SH-SY5Y (cell line): ENCODE measurements at regions not wholly inside any gene's neighbourhood (a gene's known extent, or its start where the extent isn't known, plus 50 kb on each side); places are given as distances from the start of the nearest gene placed in this dataset.
A peak's percentile ranks its signal among the peaks of the same experiment; 100 is the strongest.

Source experiments
- GATA2 ChIP-seq: IDR thresholded peaks from 2 replicates; pipeline ENCODE4 v1.6.1; 2011; ENCODE audit warnings: mild to moderate bottlenecking, low read depth, low read length
- GATA3 ChIP-seq: IDR thresholded peaks from 2 replicates; pipeline ENCODE4 v1.6.1; 2011; ENCODE audit warnings: low read depth, mild to moderate bottlenecking, low read length, moderate library complexity

DNA sequence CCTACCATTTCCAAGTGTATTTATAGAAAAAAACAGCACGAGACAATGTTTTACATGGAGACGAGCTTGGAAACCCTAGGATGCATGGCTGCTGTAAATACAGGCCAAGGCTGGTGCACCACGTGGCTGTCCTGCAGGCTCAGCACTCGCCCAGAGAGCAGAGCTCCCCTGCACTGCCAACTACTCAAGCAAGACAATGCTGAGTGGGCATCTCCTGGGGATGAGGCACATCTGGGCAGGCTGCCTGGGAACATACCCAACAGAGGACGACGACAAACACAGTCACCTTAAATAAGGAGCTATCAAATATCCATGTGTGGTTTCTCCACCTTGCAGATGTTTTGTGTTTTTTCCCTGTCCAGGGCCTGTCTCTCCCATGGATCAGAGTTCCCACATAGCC, 128.3 kb upstream of the PRMT8 start:
- TF ChIP-seq GATA2, result no peak
- TF ChIP-seq GATA3, result no peak

DNA sequence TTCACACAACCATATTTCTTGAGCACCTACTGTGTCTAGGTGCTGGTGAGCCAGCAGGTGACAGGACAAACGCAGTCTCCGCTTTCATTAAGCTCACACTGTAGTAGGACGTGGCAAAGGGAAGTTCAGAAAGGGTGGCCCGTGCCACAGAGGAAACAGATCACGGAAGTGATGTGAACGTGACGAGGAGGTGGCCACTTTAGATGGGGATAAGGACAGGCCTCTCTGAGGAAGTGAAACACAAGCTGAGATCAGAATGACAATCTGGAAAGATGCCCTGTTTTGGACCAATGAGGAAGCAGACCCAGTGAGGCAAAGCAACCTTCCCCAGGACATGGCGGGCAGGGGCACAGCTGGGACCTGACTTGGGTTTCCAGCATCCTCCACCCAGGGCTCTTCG, 127.4 kb upstream of the PRMT8 start:
- no peak for TF ChIP-seq GATA3
- no peak for TF ChIP-seq GATA2

DNA sequence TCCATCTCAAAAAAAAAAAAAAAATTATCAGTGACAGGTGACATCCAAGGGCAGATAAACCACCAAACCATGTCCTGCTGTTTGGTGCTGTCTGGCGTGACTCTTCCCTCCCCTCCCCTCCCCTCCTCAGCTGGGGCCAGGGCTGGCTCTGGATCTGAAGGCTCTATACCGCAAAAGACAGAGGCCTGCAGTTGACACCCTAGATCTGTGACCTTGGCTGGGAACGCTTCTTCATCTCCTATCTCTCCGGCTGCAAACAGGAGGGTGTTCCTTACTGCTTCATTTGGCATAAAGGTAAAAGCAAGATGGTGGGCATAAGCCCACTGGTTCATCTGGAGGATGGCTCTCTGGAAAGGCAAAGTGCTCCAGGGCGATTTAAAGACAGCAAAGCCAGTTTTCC, 126.8 kb upstream of the PRMT8 start:
- TF ChIP-seq GATA3 (no peak), GATA2 (no peak)

DNA sequence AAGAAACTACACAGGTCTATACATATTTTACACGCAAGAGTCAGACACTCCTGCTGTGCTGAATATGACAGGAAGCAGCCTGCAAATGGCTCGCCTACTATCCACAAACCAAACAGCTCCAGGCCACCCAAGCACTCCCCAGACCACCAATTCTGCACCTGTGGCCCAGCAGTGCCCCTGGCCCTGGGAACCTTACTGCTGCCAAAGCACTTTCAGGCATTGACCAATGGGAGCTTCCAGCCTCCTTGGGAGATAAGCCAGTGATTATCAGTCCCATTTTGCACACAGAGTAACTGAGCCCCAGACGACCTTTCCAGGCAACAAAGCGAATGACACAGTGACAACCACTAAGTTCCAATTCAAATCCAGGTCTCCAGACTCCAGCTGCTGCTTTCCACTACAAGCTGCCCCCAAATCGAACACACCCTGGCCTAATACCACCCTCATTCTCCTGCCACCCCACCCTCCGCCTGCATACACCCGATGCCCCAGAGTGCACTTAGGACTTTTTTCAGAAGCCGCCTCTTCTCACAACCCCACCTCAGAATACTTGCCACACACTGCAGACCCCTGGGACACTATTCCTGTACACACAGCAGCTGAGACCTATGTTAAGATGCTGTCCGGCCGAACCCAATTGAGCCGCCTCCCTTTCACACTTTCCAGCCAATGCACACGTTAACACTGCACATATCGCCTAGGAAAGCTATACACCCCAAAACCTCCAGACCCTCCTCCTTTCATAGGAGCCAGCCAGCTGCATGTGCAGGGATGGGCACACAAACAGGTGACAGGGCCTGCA, 126.1 kb upstream of the PRMT8 start:
- TF ChIP-seq GATA3 (no peak), GATA2 (no peak)

DNA sequence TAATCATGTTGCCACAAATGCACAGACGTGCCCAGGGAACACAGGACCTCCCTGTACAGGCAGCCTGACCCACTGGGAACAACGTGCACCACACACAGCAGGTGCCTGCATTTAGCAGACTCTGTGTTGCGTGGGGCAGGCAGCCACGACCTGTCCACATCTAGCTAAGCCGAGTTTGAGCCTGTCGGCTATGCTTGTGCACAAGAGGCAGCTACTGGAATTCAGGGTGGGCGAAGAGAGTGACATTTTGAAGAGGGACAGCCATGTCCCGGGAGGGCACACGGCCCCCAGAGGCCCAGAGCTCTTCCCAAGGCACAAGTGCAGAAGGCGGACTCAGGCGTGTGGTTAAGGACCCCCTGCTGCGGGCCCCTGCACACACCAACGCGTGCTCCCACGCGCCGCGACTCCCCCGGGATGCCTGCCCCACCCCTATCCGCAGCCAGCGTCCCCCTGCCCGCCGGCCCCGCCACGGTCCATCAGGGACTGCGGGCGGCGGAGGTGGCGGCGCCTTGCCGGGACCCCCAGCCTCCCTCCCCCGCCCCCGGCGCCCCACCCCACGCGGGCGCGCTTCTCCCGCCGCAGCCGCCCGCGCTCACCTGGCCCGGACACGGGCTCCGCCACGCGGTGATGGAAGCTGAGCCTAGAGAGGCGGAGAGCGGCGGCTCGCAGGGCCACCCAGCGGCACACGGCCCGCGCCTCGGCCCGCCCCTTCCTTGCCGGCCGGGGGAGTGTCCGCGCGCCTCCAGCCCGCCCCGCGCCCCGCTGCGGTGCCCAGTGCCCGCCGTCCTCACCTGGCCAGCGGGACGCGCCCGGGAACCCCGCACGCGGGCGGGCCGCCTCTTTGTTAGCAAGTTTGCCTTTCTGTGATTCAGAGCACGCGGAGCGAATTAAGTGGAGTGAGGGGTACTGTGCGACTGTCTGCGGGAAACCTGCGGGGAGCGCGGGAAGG, 125.3 kb upstream of the PRMT8 start:
- TF ChIP-seq GATA2, result no peak

DNA sequence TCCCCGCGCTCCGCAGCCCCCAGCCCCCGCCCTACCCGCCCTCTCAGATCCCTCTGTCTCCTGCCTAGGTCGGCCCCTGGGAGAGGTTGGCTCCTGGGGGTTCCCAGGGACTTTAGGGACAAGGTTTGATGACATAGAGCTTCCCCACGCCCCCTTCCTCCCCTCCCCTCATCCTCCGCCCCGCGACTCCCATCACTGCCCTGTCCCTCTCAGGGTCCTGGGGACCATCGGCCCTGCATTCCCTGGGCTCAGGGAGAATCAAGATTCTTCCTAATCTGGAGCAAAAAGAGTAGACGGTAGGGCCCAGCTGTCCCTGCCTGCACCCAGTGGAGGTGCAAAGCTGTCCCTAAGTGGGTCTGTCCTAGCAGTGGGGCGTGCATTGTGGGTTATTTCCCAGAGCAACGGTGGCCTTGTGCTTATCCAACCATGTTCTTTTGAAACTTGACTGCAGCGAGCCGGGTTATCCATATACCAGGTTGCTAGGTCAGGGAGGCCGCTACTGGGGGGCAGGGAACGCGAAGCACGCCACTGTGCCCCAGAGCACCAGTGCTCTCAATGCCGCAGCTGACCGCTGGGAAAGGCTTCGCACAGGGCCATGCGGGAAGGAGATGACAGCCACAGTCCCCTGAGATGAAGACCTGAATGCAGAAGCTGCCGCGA, 124.4 kb upstream of the PRMT8 start:
- TF ChIP-seq GATA3 (no peak), GATA2 (no peak)

DNA sequence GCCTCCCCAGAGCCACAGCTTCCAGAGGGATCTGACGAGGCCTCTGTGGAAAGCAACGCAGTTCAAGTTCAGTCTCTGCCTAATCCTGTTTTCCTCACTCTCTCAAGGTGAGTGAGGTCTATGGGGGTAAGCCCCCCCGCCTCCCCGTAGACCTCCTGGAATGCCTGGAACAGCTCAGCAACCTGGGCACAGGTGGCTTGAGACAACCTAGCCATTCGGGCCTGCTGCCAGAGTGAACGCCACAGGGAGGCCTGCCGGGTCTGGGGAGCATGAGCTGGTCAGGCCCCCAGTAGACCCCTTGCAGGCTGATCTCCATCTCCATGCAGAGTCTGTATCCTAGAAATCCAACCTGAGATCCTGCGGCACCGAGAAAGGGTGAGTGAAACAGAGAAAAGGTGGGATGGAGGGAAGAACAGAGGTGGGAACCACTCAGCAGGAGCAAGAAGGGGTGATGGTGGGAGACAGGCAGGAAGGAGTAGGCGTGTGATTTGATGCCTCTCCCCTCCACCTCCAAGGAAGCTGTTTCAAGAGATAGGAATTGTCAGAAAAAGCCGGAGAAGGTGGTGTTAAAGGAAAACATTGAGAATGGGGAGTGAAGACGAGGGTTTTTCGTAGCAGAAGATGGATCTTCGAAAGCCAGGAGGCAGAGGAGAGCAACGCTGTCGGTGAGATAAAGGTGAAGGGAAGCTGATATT, 123.1 kb upstream of the PRMT8 start:
- TF ChIP-seq GATA3, result no peak
- no peak for TF ChIP-seq GATA2

DNA sequence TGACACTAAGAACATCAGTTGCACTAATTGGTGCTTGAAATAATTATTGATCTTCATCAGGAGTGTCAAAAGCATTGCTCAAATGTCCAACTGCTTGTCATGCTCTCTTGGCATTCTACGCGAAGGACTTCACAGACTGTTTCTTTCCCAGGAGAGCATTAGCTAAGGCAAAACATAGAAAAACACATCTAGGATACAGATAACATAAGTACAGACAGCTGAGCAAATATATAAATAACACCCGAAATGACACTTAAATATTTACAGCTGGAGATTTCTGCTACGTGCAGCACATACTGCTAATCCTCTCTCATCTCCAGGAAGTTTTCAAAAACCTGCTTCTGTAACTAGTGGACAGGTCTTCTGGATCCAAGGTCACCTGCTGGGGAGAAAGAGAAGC, 120.0 kb upstream of the PRMT8 start:
- no peak for TF ChIP-seq GATA2
- TF ChIP-seq GATA3, result no peak

DNA sequence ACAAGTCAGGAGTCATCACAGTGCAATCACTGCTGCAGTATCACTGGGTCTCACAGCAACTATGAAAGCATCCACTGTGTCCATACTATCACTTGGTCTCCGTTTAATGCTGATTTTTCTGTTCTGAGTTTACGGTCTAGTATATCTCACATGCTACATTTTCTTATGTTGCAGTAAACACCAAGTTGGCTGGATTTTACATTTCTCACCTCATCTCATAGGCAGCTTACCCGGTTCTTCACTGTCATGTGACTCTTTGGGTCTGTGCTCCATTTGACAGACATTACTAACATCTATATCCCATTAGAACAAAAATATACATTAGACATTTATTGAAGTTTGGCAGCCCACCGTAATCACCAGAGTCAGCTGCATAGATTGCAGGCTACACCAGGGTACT, 115.7 kb upstream of the PRMT8 start:
- TF ChIP-seq GATA2 (no peak), GATA3 (no peak)

DNA sequence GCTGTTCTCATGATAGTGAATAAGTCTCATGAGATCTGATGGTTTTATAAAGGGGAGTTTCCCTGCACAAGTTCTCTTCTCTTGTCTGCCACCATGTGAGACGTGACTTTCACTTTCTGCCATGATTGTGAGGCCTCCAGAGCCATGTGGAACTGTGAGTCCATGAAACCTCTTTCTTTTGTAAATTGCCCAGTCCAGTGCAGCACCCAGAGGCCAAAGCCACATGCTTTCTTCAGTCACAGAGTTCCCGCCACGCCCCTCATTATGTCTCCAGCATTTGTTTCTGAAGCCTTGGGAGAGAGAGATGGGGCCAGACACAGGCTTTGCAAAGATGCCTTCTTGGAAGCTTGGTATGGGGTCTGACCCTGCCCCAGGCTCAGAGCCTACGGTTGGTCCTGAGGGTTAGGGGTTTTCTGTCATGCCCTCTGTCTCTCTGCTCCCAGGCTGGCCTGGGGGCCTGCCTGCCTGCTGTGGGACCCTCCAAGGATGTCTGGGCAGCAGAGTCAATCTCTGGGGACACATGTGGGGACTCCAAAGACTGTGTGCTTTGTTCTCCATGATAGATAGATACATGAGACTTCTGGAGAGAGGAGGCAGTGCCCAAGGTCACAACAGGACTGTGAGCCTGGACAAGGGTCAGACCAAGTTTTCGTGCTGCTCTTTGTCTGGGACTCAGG, 114.1 kb upstream of the PRMT8 start:
- no peak for TF ChIP-seq GATA3
- no peak for TF ChIP-seq GATA2

DNA sequence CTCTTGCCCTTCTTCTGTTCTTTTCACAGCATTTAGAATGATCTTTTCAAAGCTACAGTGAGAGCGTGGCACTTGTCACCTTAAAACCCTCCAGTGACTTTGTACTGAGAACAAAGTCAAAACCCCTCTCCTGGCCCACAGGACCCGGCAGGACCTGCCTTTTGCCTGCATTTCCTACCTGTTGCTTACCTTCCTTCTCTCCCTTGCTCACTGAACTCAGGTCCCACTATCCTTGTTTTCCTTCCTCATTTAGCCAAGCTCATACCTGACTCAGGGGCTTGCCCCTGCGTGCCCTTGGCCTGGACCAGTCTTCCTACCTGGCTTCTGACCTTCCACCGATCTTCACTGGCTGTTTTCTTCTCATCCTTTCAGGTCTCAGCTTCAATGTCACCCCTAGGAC, 112.3 kb upstream of the PRMT8 start:
- TF ChIP-seq GATA2 (no peak), GATA3 (no peak)

DNA sequence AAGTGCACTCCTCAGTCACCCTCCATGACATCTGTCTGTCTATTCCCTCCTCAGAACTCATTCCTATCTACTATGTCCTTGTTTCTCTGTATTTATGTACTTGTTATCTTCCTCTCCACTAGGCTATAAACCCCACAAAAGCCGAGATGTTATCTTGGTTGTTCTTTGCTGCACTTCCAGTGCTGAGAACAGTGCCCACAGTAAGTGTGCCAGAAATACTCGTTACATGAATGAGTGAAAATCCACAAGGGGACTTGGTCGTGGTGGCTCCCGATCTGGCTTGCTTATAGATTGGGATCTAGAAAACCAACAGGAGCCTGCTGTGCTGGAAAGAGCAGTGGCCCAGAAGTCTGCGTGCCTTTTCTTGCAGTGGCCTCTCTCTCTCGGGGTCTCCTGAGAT, 111.9 kb upstream of the PRMT8 start:
- no peak for TF ChIP-seq GATA3
- TF ChIP-seq GATA2, result peak; percentile 72

DNA sequence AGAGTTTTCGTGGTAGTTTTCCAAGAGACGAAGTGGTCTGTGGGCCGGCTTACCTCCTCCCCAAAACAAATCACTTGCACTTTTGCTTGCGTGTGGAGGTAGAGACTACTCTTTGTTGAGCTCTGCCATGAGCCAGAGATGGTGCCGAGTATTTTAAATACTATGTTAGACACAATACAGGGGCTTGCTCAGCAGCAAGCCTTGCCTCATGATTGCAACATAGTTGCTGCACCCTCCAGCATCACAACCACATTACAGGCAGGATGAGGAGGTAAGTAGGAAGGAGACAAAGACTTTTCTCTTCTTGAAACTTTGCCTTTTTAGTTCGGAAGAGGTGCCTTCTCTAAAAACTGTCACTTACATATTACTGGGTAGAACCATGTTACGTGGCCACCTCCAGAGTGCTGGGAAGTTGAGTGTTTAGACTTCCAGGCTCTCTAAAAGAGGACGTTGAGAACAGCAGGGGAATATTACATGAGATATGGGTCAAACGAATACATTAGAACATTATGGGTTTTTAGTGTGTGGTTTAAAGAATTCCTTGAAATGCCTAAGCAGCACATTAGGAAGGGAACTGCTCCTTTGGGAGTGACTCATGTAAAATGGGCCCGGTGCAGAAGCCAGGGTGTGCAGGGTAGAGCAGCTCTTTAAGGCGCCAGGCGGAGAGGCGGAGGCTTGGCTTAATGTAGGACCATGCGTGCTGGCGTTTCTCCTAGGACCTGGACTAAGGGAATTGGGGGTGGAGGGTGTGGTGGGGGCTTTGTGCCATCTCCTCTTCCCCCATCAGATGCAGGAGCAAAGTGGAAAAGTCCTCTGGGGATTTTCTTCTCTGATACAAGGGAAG, 110.6 kb upstream of the PRMT8 start:
- TF ChIP-seq GATA2 (no peak), GATA3 (no peak)
